Neural cell (in vitro differentiated cells): ENCODE measurements at regions not wholly inside any gene's neighbourhood (a gene's known extent, or its start where the extent isn't known, plus 50 kb on each side); places are given as distances from the start of the nearest gene placed in this dataset.

ENCODE experiments used
- EP300 ChIP-seq: fragments of 450-650 bp; conservative IDR thresholded peaks from 2 replicates; pipeline ENCODE4 v1.6.1; 2014; ENCODE audit warnings: antibody characterized with exemption, mild to moderate bottlenecking, moderate library complexity; ENCODE audit not compliant: poor library complexity, severe bottlenecking
- POLR2AphosphoS5 ChIP-seq: IDR thresholded peaks from 2 replicates; pipeline ENCODE4 v1.6.1; 2012
- RAD21 ChIP-seq: fragments of 450-650 bp; conservative IDR thresholded peaks from 2 replicates; pipeline ENCODE4 v1.6.1; 2014; ENCODE audit warnings: antibody characterized with exemption, mild to moderate bottlenecking, moderate library complexity
- SMC3 ChIP-seq: fragments of 450-650 bp; conservative IDR thresholded peaks from 2 replicates; pipeline ENCODE4 v1.6.1; 2014; ENCODE audit warnings: antibody characterized with exemption, mild to moderate bottlenecking, moderate library complexity; ENCODE audit not compliant: poor library complexity
- TAF1 ChIP-seq: IDR thresholded peaks from 2 replicates; pipeline ENCODE4 v1.6.1; 2012; ENCODE audit warnings: low read depth
- TF ChIP-seq, protein P1 (sequence below): fragments of 450-650 bp; IDR thresholded peaks from 2 replicates; pipeline ENCODE4 v1.5.1; 2014; ENCODE audit warnings: antibody characterized with exemption, mild to moderate bottlenecking, moderate library complexity; ENCODE audit not compliant: poor library complexity, severe bottlenecking

DNA sequence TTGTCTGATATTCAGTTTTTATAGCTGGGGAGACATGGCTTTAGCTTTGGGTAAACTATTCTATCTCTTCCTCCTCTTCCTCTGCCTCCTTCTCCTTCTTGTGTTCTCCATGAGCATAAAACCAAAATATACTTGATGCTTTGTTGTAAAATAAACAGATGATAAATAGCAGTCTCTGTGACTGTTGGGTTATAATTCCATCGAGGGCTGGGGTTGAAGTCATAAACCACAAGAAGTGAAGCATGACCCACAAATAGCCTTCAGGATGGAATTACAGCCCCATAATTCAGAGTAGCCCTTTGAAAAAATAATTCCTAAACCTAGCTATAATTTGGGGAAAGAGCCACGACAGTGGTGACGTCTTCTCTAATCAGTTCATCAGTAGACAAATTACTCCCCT is 177.7 kb downstream of the SNX19 start:
- TF ChIP-seq EP300 (no peak), TAF1 (no peak), POLR2AphosphoS5 (no peak), SMC3 (no peak), RAD21 (no peak)
- TF ChIP-seq, protein P1, sequence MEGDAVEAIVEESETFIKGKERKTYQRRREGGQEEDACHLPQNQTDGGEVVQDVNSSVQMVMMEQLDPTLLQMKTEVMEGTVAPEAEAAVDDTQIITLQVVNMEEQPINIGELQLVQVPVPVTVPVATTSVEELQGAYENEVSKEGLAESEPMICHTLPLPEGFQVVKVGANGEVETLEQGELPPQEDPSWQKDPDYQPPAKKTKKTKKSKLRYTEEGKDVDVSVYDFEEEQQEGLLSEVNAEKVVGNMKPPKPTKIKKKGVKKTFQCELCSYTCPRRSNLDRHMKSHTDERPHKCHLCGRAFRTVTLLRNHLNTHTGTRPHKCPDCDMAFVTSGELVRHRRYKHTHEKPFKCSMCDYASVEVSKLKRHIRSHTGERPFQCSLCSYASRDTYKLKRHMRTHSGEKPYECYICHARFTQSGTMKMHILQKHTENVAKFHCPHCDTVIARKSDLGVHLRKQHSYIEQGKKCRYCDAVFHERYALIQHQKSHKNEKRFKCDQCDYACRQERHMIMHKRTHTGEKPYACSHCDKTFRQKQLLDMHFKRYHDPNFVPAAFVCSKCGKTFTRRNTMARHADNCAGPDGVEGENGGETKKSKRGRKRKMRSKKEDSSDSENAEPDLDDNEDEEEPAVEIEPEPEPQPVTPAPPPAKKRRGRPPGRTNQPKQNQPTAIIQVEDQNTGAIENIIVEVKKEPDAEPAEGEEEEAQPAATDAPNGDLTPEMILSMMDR: no peak
